BLaER1 (cell line): ENCODE measurements at regions not wholly inside any gene's neighbourhood (a gene's known extent, or its start where the extent isn't known, plus 50 kb on each side); places are given as distances from the start of the nearest gene placed in this dataset.

Source experiments
- H3K27ac ChIP-seq: shearing (Covaris generic); formaldehyde crosslinking; 2 replicates; pipeline ENCODE4 v1.8.1; 2022
- H3K27me3 ChIP-seq: shearing (Covaris generic); formaldehyde crosslinking; 2 replicates; pipeline ENCODE4 v1.8.1; 2022
- H3K36me3 ChIP-seq: shearing (Covaris generic); formaldehyde crosslinking; 2 replicates; pipeline ENCODE4 v1.8.1; 2022
- H3K4me1 ChIP-seq: shearing (Covaris generic); formaldehyde crosslinking; 2 replicates; pipeline ENCODE4 v1.8.1; 2022
- H3K4me2 ChIP-seq: shearing (Covaris generic); formaldehyde crosslinking; 2 replicates; pipeline ENCODE4 v1.8.1; 2022
- H3K4me3 ChIP-seq: shearing (Covaris generic); formaldehyde crosslinking; 2 replicates; pipeline ENCODE4 v1.8.1; 2022
- H3K9ac ChIP-seq: shearing (Covaris generic); formaldehyde crosslinking; 2 replicates; pipeline ENCODE4 v1.8.1; 2022
- H3K9me3 ChIP-seq: shearing (Covaris generic); formaldehyde crosslinking; 2 replicates; pipeline ENCODE4 v1.8.1; 2022
- H4K20me1 ChIP-seq: shearing (Covaris generic); formaldehyde crosslinking; 2 replicates; pipeline ENCODE4 v1.8.1; 2022
- Cebpa-rat ChIP-seq: shearing (Covaris generic); IDR thresholded peaks from 2 replicates; pipeline ENCODE4 v1.8.1; 2022

DNA sequence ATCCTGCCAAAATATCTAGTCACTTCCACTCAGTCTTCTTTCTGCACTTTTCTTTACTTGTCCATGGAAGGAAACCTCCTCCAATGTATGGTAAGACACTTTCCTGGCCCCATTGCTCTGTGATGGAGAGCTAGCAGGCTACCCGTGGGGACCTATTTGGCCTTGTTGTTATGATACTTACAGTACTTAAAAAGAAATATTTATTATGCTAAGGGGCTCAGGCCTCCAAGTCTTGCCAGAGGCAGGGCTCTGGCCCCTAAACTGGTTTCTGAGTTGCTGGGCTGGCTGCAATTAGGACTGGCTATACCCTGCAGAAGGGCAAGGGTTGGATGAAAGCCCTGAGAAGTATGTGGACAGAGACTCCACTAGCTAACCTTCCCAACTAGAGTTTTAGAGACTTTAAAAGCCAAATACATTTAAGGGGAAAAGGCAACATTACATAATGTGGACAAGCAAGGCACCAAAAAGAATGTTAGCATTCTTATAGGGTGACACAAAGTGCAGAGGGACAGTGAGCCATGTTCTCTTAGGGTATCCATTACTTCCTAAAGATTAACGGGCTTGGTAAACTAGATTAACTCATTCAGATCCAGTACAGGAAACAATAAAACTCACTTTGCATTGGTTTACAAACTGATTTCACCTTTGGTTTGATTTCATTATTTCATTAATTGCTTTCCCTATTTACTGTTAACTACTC, 84.9 kb upstream of the INHBA start:
- no peak for TF ChIP-seq Cebpa-rat
- Histone ChIP-seq H4K20me1 (no peaks in the 10 kb centered on the region), H3K9ac (no peak overlapping the region), H3K36me3 (no peaks in the 10 kb centered on the region), H3K4me2 (no peak overlapping the region), H3K4me1 (no peaks in the 10 kb centered on the region), H3K27ac (no peak overlapping the region), H3K9me3 (no peaks in the 10 kb centered on the region), H3K4me3 (no peak overlapping the region), H3K27me3 (no peaks in the 10 kb centered on the region)

DNA sequence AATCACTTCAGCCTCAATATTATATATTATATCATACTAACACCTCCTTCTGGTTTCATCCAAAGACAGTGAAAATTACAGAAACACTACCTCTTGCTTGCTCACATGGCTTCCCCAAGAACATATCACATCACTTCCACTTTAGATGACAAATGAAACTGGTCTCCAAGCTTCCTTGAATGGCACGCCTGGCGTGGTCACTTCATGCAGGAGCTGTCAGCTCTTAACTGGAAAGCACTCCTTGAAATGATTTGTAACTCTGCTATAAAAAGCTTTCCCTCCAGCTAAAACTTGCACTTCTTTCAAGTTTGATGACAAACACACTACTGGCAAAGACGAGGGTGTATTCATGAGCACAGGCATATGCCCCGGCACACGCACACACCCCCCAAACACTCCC, 84.1 kb upstream of the INHBA start:
- Histone ChIP-seq H3K9ac (no peak overlapping the region), H3K27me3 (no peaks in the 10 kb centered on the region), H3K36me3 (no peaks in the 10 kb centered on the region), H3K27ac (no peak overlapping the region), H3K4me3 (no peak overlapping the region), H3K9me3 (no peaks in the 10 kb centered on the region), H4K20me1 (no peaks in the 10 kb centered on the region), H3K4me2 (no peak overlapping the region), H3K4me1 (no peaks in the 10 kb centered on the region)
- no peak for TF ChIP-seq Cebpa-rat

DNA sequence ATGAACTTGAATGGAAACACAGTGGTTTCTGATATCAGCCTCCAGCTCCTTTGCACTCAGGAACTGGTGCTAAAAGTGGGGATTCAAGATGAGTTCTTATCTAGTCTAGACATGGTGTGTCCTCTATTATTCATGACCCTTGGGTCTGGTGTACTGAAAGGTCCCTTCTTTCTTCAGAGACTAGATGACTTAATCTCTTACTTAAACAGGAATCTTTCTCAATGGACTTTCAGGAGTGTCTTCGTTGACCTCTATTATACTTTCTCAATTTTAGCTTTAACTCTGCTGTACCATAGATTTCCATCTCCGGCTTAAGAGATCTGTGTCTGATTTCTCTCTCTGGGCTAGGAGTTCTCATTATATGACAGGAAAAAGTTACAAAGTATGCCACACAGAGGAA, 83.5 kb upstream of the INHBA start:
- H3K4me3 ChIP-seq, result no peak overlapping the region
- H3K9me3 ChIP-seq, result no peaks in the 10 kb centered on the region
- H3K9ac ChIP-seq, result no peak overlapping the region
- H3K27me3 ChIP-seq, result no peaks in the 10 kb centered on the region
- H3K36me3 ChIP-seq, result no peaks in the 10 kb centered on the region
- no peaks in the 10 kb centered on the region for H4K20me1 ChIP-seq
- H3K27ac ChIP-seq, result no peak overlapping the region
- H3K4me2 ChIP-seq, result no peak overlapping the region
- no peak for TF ChIP-seq Cebpa-rat
- H3K4me1 ChIP-seq, result no peaks in the 10 kb centered on the region

DNA sequence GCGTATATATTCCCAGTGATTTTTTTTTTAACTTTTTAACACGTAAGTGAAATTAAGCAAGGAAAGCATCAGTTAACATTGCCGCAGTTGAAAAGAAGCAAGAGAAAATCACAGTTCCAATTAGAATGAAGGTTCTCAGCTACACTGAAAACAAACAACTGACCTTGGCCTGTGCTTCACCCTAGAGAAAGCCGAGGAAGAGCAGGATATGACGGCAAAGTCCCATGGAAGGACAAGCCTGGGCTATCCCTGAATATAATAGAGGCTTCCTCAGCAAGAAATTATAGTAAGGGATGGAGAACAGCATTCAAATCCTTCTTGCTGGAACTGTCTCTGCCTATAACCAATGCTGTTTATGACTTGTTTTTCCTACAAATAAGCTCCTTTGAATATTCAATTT, 83.0 kb upstream of the INHBA start:
- no peak overlapping the region for H3K4me2 ChIP-seq
- TF ChIP-seq Cebpa-rat, result no peak
- H3K27ac ChIP-seq, result no peak overlapping the region
- H3K4me1 ChIP-seq, result no peaks in the 10 kb centered on the region
- H3K4me3 ChIP-seq, result no peak overlapping the region
- no peaks in the 10 kb centered on the region for H3K27me3 ChIP-seq
- no peaks in the 10 kb centered on the region for H3K9me3 ChIP-seq
- no peaks in the 10 kb centered on the region for H4K20me1 ChIP-seq
- H3K36me3 ChIP-seq, result no peaks in the 10 kb centered on the region
- H3K9ac ChIP-seq, result no peak overlapping the region

DNA sequence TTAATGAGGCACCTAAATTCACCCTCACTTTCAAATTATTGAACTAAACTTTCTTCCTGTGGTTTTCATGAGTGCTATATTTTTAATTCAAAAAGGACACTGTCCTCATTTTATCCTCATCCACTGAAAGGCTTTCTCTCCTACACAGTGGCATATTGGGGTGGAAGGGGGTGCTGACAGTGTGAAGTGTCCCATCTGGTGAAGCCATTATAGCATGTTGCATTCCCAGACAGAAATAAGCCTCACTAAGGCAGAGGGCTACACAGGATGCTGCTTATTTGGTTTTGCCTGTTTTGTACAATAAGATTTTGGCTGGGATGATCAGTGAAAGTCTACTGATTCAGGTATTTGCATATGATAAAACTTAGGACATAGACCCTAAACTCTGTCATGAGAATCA, 82.4 kb upstream of the INHBA start:
- H3K9me3 ChIP-seq, result no peaks in the 10 kb centered on the region
- H3K4me3 ChIP-seq, result no peak overlapping the region
- no peak overlapping the region for H3K4me2 ChIP-seq
- no peaks in the 10 kb centered on the region for H4K20me1 ChIP-seq
- no peaks in the 10 kb centered on the region for H3K27me3 ChIP-seq
- no peak for TF ChIP-seq Cebpa-rat
- H3K27ac ChIP-seq, result no peak overlapping the region
- no peaks in the 10 kb centered on the region for H3K36me3 ChIP-seq
- H3K4me1 ChIP-seq, result no peaks in the 10 kb centered on the region
- no peak overlapping the region for H3K9ac ChIP-seq

DNA sequence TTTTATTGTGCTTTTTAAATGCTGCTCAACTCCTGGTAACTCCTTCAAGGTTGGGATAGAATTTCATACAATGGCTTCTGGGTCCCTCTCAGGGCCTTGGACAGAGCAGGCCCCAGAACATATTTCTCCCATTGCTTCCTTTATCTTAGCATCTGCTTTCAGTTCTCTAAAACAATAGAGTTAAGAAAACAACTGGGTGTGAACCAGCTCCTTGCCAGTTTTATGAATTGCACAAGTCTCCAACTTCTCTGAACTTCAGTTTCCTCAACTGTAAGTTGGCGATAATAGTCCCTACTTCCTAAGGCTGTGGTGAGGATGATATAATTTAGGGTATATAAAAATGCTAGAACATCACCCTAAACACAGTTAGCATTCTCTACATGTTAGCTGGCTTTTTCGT, 77.0 kb upstream of the INHBA start:
- TF ChIP-seq Cebpa-rat, result no peak
- H3K27ac ChIP-seq, result no peak overlapping the region
- no peaks in the 10 kb centered on the region for H4K20me1 ChIP-seq
- H3K4me3 ChIP-seq, result no peak overlapping the region
- H3K9ac ChIP-seq, result no peak overlapping the region
- no peaks in the 10 kb centered on the region for H3K36me3 ChIP-seq
- no peaks in the 10 kb centered on the region for H3K4me1 ChIP-seq
- no peaks in the 10 kb centered on the region for H3K27me3 ChIP-seq
- no peaks in the 10 kb centered on the region for H3K9me3 ChIP-seq
- H3K4me2 ChIP-seq, result no peak overlapping the region

DNA sequence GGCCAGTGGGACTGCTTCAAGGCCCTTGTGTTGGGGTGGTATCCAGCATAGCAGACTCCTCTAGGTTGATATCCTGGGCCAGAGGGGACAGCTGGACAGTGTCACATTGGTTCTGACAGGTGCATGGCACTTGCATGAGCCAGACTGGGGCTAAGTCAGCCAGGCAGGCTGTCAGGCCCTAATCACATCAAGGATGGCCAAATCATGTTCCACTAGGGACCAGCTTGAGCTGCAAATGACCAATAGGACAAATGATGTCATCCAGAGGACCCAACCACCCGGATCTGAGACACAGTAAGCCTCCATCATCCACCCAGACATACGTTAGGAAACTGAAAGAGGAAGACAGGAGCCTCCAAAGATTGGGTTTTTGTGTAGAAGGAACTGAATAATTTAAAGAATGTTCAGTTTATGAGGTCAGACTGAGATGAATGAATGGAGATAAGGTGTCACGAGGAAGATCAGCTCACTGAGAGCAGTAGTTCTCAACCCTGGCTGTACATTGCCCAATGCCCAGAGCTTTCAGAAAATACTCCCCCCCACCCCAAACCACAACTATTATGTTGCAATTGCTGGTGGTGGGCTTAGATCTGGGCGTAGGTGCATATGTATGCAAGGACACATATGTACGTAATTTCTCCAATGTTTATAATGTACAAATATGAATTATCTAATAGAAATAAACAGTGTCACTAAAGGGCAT, 75.2 kb upstream of the INHBA start:
- no peak overlapping the region for H3K27ac ChIP-seq
- H3K9me3 ChIP-seq, result no peaks in the 10 kb centered on the region
- no peak for TF ChIP-seq Cebpa-rat
- no peaks in the 10 kb centered on the region for H3K36me3 ChIP-seq
- no peaks in the 10 kb centered on the region for H3K4me1 ChIP-seq
- H3K9ac ChIP-seq, result no peak overlapping the region
- no peaks in the 10 kb centered on the region for H4K20me1 ChIP-seq
- H3K4me3 ChIP-seq, result no peak overlapping the region
- H3K27me3 ChIP-seq, result no peaks in the 10 kb centered on the region
- H3K4me2 ChIP-seq, result no peak overlapping the region

DNA sequence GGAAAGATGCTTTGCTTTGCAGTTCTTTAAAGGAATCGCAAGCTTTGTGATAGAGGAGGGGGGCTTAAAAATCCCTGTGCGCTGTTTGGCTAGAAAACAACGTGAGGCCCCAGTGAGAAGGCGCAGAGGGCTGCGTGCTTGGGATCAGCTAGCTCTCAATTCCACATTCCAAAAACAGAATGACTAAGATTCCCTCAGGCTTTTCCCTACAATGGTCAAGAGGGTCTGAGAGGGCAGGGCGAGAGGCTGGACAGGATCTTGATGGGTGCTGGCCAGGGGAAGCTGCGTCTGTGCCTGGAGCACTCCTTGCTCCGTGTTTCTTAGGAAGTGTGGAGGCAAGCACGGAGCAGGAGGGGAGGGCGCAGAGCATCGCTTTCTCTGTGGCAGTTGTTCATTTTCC, 72.1 kb upstream of the INHBA start:
- no peak for TF ChIP-seq Cebpa-rat
- Histone ChIP-seq H3K27me3 (no peaks in the 10 kb centered on the region), H3K4me1 (no peaks in the 10 kb centered on the region), H3K4me3 (no peak overlapping the region), H3K36me3 (no peaks in the 10 kb centered on the region), H3K9me3 (no peaks in the 10 kb centered on the region), H4K20me1 (no peaks in the 10 kb centered on the region), H3K4me2 (no peak overlapping the region), H3K27ac (no peak overlapping the region), H3K9ac (no peak overlapping the region)

DNA sequence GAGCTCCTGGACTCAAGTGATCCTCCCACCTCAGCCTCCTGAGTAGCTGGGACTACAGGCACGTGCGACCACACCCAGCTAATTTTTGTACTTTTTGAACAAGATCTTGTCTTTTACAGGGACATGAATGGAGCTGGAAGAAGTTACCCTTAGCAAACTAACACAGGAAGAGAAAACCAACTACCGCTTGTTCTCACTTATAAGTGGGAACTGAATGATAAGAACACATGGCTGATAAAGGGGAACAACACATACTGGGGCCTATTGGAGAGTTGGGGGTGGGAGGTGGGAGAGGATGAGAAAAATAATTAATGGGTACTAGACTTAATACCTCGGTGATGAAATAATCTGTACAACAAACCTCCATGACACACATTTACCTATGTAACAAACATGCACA, 70.9 kb upstream of the INHBA start:
- Histone ChIP-seq H4K20me1 (no peaks in the 10 kb centered on the region), H3K9ac (no peak overlapping the region), H3K4me3 (no peak overlapping the region), H3K27me3 (no peaks in the 10 kb centered on the region), H3K36me3 (no peaks in the 10 kb centered on the region), H3K27ac (no peak overlapping the region), H3K9me3 (no peaks in the 10 kb centered on the region), H3K4me2 (no peak overlapping the region), H3K4me1 (no peaks in the 10 kb centered on the region; the same call in 1 of the 2 replicates)
- TF ChIP-seq Cebpa-rat, result no peak

DNA sequence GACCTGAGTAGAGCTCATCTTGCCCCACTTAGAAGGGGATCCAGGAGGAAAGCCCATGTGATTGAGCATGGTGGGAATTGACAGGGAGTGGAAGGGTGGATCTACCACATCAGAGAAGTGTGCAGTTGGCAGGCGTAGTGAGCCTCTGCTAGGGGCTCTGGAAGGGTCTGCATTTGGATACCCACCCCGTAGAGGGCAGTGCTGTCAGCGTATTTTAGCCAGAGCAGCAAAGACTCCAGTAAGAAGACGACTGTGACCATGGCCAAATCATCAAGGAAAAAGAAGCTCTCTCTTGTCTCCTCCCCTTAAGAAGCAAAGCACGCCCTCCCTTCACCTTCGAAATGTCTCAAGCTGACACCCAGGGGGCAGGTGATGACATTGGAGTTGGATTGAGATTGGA, 68.8 kb upstream of the INHBA start:
- no peaks in the 10 kb centered on the region for H3K27me3 ChIP-seq
- TF ChIP-seq Cebpa-rat, result no peak
- H3K4me2 ChIP-seq, result no peak overlapping the region
- no peak overlapping the region for H3K9ac ChIP-seq
- H3K36me3 ChIP-seq, result no peaks in the 10 kb centered on the region
- H4K20me1 ChIP-seq, result no peaks in the 10 kb centered on the region
- no peaks in the 10 kb centered on the region; the same call in 1 of the 2 replicates for H3K4me1 ChIP-seq
- H3K4me3 ChIP-seq, result no peak overlapping the region
- no peaks in the 10 kb centered on the region for H3K9me3 ChIP-seq
- no peak overlapping the region for H3K27ac ChIP-seq
